GM19455 (cell line): ENCODE measurements at regions not wholly inside any gene's neighbourhood (a gene's known extent, or its start where the extent isn't known, plus 50 kb on each side); places are given as distances from the start of the nearest gene placed in this dataset.
A peak's percentile ranks its signal among the peaks of the same experiment; 100 is the strongest.

ENCODE experiments used
- ATAC-seq: cut with Tn5 transposase; IDR thresholded peaks from one replicate; pipeline ENCODE4 v1.9.1; 2021; ENCODE audit not compliant: unreplicated experiment

GRCh38 chr1:119298687-119299303 lies 69.8 kb upstream of the HAO2 start:
- ATAC-seq = no peak

- ATAC-seq = no peak
These were observed 66.6 kb upstream of the HAO2 start for GRCh38 chr1:119302011-119302410.

- no peak for ATAC-seq
These were observed 60.4 kb upstream of the HAO2 start for GRCh38 chr1:119308130-119308700.

GRCh38 chr1:119308806-119309205 lies 59.8 kb upstream of the HAO2 start:
- no peak for ATAC-seq

- ATAC-seq = no peak
These were observed 58.3 kb upstream of the HAO2 start for GRCh38 chr1:119310301-119310700.

- ATAC-seq = no peak
These were observed 56.1 kb upstream of the HAO2 start for GRCh38 chr1:119312500-119312899.

- no peak for ATAC-seq
These were observed 54.4 kb upstream of the HAO2 start for GRCh38 chr1:119314001-119314796.

GRCh38 chr1:119316870-119317416 lies 51.6 kb upstream of the HAO2 start:
- no peak for ATAC-seq

GRCh38 chr1:119318466-119319309 lies 49.9 kb upstream of the HAO2 start:
- ATAC-seq = peak; percentile 71
